T-cell (primary cell): ENCODE measurements at regions not wholly inside any gene's neighbourhood (a gene's known extent, or its start where the extent isn't known, plus 50 kb on each side); places are given as distances from the start of the nearest gene placed in this dataset.
"Not testable (repeated sequence)": the region's sequence is repeated elsewhere in the genome, so short reads cannot be mapped to it uniquely, and the experiment has no call there.

Experiments
- ATAC-seq, 4 experiments: fragments of 200-7000 bp in 3 of 4; fragments of 150-1000 bp in 1 of 4; cut with Tn5 transposase; replicated peaks in 1 of 4; 1 replicate in 3 of 4; 2 replicates in 1 of 4; pipeline ENCODE4 v1.10.0; 2021; ENCODE audit warnings: moderate library complexity in 3 of 4, mild to moderate bottlenecking in 2 of 4, moderate number of reproducible peaks in 1 of 4
- CTCF ChIA-PET, 2 donors: fragments of 300-600 bp; sonication (Branson Sonifier 250); formaldehyde crosslinking; loops; one replicate each; lab custom pipeline; 2022; ENCODE audit warnings: antibody characterized with exemption in 2 of 2; lab: Charles Lee
- POLR2A ChIA-PET, 2 donors: fragments of 300-600 bp; sonication (Branson Sonifier 250); formaldehyde crosslinking; loops; one replicate each; lab custom pipeline; 2022; ENCODE audit warnings: antibody characterized with exemption in 2 of 2; lab: Charles Lee
- DNase-seq, 35 experiments: peaks; one replicate each; pipeline versions ENCODE4 v3.0.0 to v3.0.0-alpha.2; 2013 to 2023
- H3K27ac ChIP-seq: one replicate; pipeline ENCODE4 v1.5.1; 2013; ENCODE audit warnings: low read length
- H3K27me3 ChIP-seq, 2 experiments: replicated peaks in 1 of 2; 1 replicate in 1 of 2; 2 replicates in 1 of 2; pipeline versions ENCODE4 v1.6.1 to v1.7.0; 2013; ENCODE audit warnings: low read length in 1 of 2, mixed read lengths in 1 of 2; ENCODE audit not compliant: control insufficient read depth in 2 of 2, insufficient read depth in 2 of 2; ENCODE audit errors: extremely low read depth in 1 of 2
- H3K36me3 ChIP-seq, 2 donors: 1 replicate in 1 of 2; 2 replicates in 1 of 2; pipeline versions ENCODE4 v1.6.1 to v1.7.0; 2013; ENCODE audit warnings: low read length in 1 of 2; ENCODE audit not compliant: control insufficient read depth in 2 of 2, insufficient read depth in 1 of 2; ENCODE audit errors: extremely low read depth in 1 of 2
- H3K4me1 ChIP-seq, 2 experiments: 1 replicate in 1 of 2; 2 replicates in 1 of 2; pipeline versions ENCODE4 v1.6.1 to v1.7.0; 2013; ENCODE audit warnings: low read length in 2 of 2, mixed read lengths in 1 of 2; ENCODE audit not compliant: insufficient read depth in 2 of 2, control insufficient read depth in 1 of 2; ENCODE audit errors: extremely low read depth in 1 of 2
- H3K4me3 ChIP-seq, 2 donors: 1 replicate in 1 of 2; 2 replicates in 1 of 2; pipeline versions ENCODE4 v1.5.1 to v1.7.0; 2013; ENCODE audit warnings: mild to moderate bottlenecking in 2 of 2, low read length in 1 of 2, moderate library complexity in 1 of 2; ENCODE audit not compliant: control insufficient read depth in 1 of 2; ENCODE audit errors: extremely low read depth in 1 of 2
- H3K9me3 ChIP-seq: 2 replicates; pipeline ENCODE4 v1.7.0; 2013
- H3K27ac Mint-ChIP-seq, 2 donors: one replicate each; pipeline ENCODE4 v1.8.0; 2020 to 2021; ENCODE audit warnings: mild to moderate bottlenecking in 2 of 2, mixed read lengths in 2 of 2
- H3K27me3 Mint-ChIP-seq, 2 donors: one replicate each; pipeline ENCODE4 v1.8.0; 2021 to 2022; ENCODE audit warnings: mixed read lengths in 2 of 2
- H3K36me3 Mint-ChIP-seq: one replicate; pipeline ENCODE4 v1.8.0; 2021; ENCODE audit warnings: mixed read lengths
- H3K4me1 Mint-ChIP-seq, 3 donors: one replicate each; pipeline ENCODE4 v1.8.0; 2020 to 2022; ENCODE audit warnings: mixed read lengths in 3 of 3, mild to moderate bottlenecking in 1 of 3
- H3K4me3 Mint-ChIP-seq, 3 donors: one replicate each; pipeline ENCODE4 v1.8.0; 2020 to 2022; ENCODE audit warnings: mild to moderate bottlenecking in 3 of 3, mixed read lengths in 3 of 3, moderate library complexity in 3 of 3
- H3K9me3 Mint-ChIP-seq, 3 donors: one replicate each; pipeline ENCODE4 v1.8.0; 2020 to 2022; ENCODE audit warnings: mixed read lengths in 3 of 3
- WGBS: methylation state at CpG from one replicate; pipeline ENCODE4 v1.1.5; 2013; ENCODE audit warnings: missing lambda C conversion rate; ENCODE audit not compliant: insufficient coverage; 5-methylcytosine and 5-hydroxymethylcytosine counted together

- ChIA-PET CTCF (no interaction called here), POLR2A (no interaction called here)
- Histone ChIP-seq H3K27me3 (no peaks in the 10 kb centered on the region), H3K4me1 (no peaks in the 10 kb centered on the region), H3K36me3 (no peaks in the 10 kb centered on the region), H3K4me3 (no peak overlapping the region), H3K9me3 (no peaks in the 10 kb centered on the region), H3K27ac (no peak overlapping the region)
- Mint-ChIP-seq H3K27ac (no peak overlapping the region), H3K4me1 (no peaks in the 10 kb centered on the region), H3K27me3 (no peaks in the 10 kb centered on the region), H3K9me3 (peaks cover 6 to 10% (median 9%) of the 10 kb centered on the region in 3 donors), H3K4me3 (no peak overlapping the region), H3K36me3 (no peaks in the 10 kb centered on the region)
- no CpG with 5 or more reads among the region's 1 CpG for WGBS
- DNase-seq = no peak
- ATAC-seq = no peak
These were observed 663.3 kb upstream of the ADGRB3 start for GRCh38 chr6:67971812-67972211.

GRCh38 chr6:67966830-67967229, 668.3 kb upstream of the ADGRB3 start:
- H3K4me1 ChIP-seq = no peaks in the 10 kb centered on the region

GRCh38 chr6:67956352-67956751, 678.7 kb upstream of the ADGRB3 start:
- ChIA-PET CTCF (no interaction called here), POLR2A (no interaction called here)
- Histone ChIP-seq H3K4me3 (no peak overlapping the region), H3K27me3 (no peaks in the 10 kb centered on the region), H3K36me3 (no peaks in the 10 kb centered on the region), H3K27ac (no peak overlapping the region), H3K4me1 (no peaks in the 10 kb centered on the region), H3K9me3 (peaks cover 2% of the 10 kb centered on the region)
- no peak for DNase-seq
- Mint-ChIP-seq H3K4me1 (no peaks in the 10 kb centered on the region), H3K27me3 (no peaks in the 10 kb centered on the region), H3K27ac (no peak overlapping the region), H3K4me3 (no peak overlapping the region), H3K36me3 (no peaks in the 10 kb centered on the region), H3K9me3 (peaks cover 7 to 17% (median 9%) of the 10 kb centered on the region in 3 donors)
- ATAC-seq = no peak

More at GRCh38 chr6:67966830-67967229, 668.3 kb upstream of the ADGRB3 start:
- Mint-ChIP-seq H3K4me3 (no peak overlapping the region), H3K27me3 (no peaks in the 10 kb centered on the region), H3K4me1 (no peaks in the 10 kb centered on the region), H3K27ac (no peak overlapping the region), H3K9me3 (peaks cover 5 to 14% (median 11%) of the 10 kb centered on the region in 3 donors), H3K36me3 (no peaks in the 10 kb centered on the region)
- ChIA-PET POLR2A (no interaction called here), CTCF (no interaction called here)
- Histone ChIP-seq H3K9me3 (peaks cover 3% of the 10 kb centered on the region), H3K27ac (no peak overlapping the region), H3K36me3 (no peaks in the 10 kb centered on the region), H3K4me3 (no peak overlapping the region), H3K27me3 (no peaks in the 10 kb centered on the region)
- no peak for ATAC-seq
- WGBS = 80% methylated on average over 1 of the region's 1 CpG
- DNase-seq = no peak

- Histone ChIP-seq H3K9me3 (peaks cover 3% of the 10 kb centered on the region), H3K27ac (no peak overlapping the region), H3K4me3 (no peak overlapping the region), H3K4me1 (no peaks in the 10 kb centered on the region), H3K36me3 (no peaks in the 10 kb centered on the region), H3K27me3 (no peaks in the 10 kb centered on the region)
- no peak for DNase-seq
- Mint-ChIP-seq H3K4me3 (no peak overlapping the region), H3K9me3 (peaks cover 23 to 26% (median 25%) of the 10 kb centered on the region in 3 donors), H3K36me3 (no peaks in the 10 kb centered on the region), H3K27me3 (no peaks in the 10 kb centered on the region), H3K4me1 (no peaks in the 10 kb centered on the region), H3K27ac (no peak overlapping the region)
- ATAC-seq = no peak
- ChIA-PET POLR2A (no interaction called here), CTCF (no interaction called here)
- no CpG with 5 or more reads among the region's 1 CpG for WGBS
These were observed 682.1 kb upstream of the ADGRB3 start for GRCh38 chr6:67952948-67953347.

- no peak for ATAC-seq
- no peak overlapping the region for H3K4me3 Mint-ChIP-seq
- ChIA-PET CTCF (interaction anchor here in 1 of 2 donors (0.7 kb wide), 1 partner anchor 1777 kb away, joined by 4 read pairs; no protein-coding TSS in a partner anchor), POLR2A (no interaction called here)
- no peak for DNase-seq
- 80% methylated on average over 1 of the region's 1 CpG for WGBS
- H3K4me1 Mint-ChIP-seq = no peaks in the 10 kb centered on the region
- peaks cover 22 to 27% (median 23%) of the 10 kb centered on the region in 3 donors for H3K9me3 Mint-ChIP-seq
- peaks cover 2% of the 10 kb centered on the region for H3K9me3 ChIP-seq
- no peaks in the 10 kb centered on the region for H3K36me3 Mint-ChIP-seq
- H3K4me3 ChIP-seq = no peak overlapping the region
- H3K27ac Mint-ChIP-seq = no peak overlapping the region
- H3K4me1 ChIP-seq = no peaks in the 10 kb centered on the region
- H3K27ac ChIP-seq = no peak overlapping the region
- H3K27me3 ChIP-seq = no peaks in the 10 kb centered on the region
- no peaks in the 10 kb centered on the region for H3K36me3 ChIP-seq
- H3K27me3 Mint-ChIP-seq = no peaks in the 10 kb centered on the region
These were observed 683.0 kb upstream of the ADGRB3 start for GRCh38 chr6:67952121-67952520.

GRCh38 chr6:67947762-67948161, 687.3 kb upstream of the ADGRB3 start:
- POLR2A ChIA-PET, H3K36me3 ChIP-seq, H3K27ac ChIP-seq, CTCF ChIA-PET, H3K4me1 Mint-ChIP-seq, H3K4me1 ChIP-seq, H3K36me3 Mint-ChIP-seq, H3K9me3 ChIP-seq, H3K4me3 ChIP-seq, H3K27ac Mint-ChIP-seq, DNase-seq, H3K4me3 Mint-ChIP-seq, H3K27me3 Mint-ChIP-seq, H3K27me3 ChIP-seq, ATAC-seq: not testable (repeated sequence)
- H3K9me3 Mint-ChIP-seq = peaks cover 13 to 23% (median 18%) of the 10 kb centered on the region in 3 donors
- no CpG with 5 or more reads among the region's 1 CpG for WGBS

GRCh38 chr6:67935976-67936477, 699.1 kb upstream of the ADGRB3 start:
- Mint-ChIP-seq H3K27ac (no peak overlapping the region), H3K9me3 (peaks cover 5 to 7% (median 7%) of the 10 kb centered on the region in 3 donors), H3K4me3 (no peak overlapping the region), H3K4me1 (no peaks in the 10 kb centered on the region), H3K27me3 (no peaks in the 10 kb centered on the region), H3K36me3 (no peaks in the 10 kb centered on the region)
- no peak overlapping the region for H3K4me3 ChIP-seq
- H3K27ac ChIP-seq = no peak overlapping the region
- ATAC-seq (no peak), DNase-seq (no peak)
- CTCF ChIA-PET = no interaction called here
- H3K36me3 ChIP-seq = no peaks in the 10 kb centered on the region
- no peaks in the 10 kb centered on the region for H3K4me1 ChIP-seq
- POLR2A ChIA-PET = no interaction called here
- H3K9me3 ChIP-seq = no peaks in the 10 kb centered on the region
- WGBS = 100% methylated on average over 2 of the region's 2 CpGs
- no peaks in the 10 kb centered on the region for H3K27me3 ChIP-seq
